ENCODE measurements at regions not wholly inside any gene's neighbourhood (a gene's known extent, or its start where the extent isn't known, plus 50 kb on each side); places are given as distances from the start of the nearest gene placed in this dataset.
"Not testable (repeated sequence)": the region's sequence is repeated elsewhere in the genome, so short reads cannot be mapped to it uniquely, and the experiment has no call there.

DNA sequence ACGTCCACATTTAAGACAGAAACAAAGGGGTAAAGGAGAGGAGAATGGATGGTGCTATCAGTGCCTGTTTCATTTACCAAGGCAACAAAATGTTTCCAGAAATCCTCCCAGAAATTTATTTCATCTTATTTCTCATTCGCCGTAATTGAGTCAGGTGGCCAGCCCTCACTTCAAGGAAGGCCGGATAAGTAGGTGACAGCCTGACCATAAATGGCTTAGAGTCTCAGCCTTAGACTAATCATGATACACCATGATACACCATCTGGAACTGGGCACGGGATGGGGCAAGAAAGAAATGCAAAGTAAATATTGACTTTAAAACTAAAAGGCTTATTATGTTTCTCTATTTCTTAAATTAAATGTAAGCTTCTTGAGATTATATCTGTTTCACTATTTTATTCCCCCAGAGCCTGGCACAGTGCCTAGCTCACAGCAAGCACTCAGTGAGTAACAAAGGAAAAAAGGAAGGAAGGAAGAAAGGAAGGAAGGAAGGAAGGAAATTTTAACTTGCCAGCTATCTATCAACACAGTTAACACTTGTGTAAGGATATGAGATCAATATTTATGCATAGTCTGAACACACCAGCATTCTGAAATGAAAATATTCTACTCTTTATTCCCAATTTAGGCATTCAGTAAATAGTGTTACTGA lies 106.1 kb upstream of the FSCB start:
- no peak for DNase-seq (ENCODE audit: low spot score)

DNA sequence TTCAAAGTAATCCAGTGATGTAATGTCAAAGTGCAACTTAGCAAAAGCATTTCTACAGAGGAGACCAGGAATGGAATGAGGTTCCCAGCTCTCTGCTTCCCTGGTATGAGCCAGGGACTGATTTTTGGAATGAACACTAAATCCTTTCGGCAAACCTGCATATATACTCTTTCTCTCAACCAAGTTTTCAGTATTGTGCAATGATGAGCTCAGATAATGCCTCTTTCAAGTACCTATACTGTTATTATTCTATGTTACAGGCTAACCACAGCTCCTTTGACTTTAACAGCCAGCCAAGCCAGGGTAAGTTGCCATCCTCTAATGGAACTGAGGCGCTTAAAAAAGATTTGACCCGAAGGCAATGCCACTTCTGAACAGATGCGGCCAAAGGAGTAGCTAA lies 104.9 kb upstream of the FSCB start:
- DNase-seq (ENCODE audit: low spot score): no peak

GRCh38 chr14:44609876-44610510 lies 102.9 kb upstream of the FSCB start:
- DNase-seq (ENCODE audit: low spot score): no peak

GRCh38 chr14:44609201-44609600 lies 102.1 kb upstream of the FSCB start:
- DNase-seq (ENCODE audit: low spot score): no peak

GRCh38 chr14:44607701-44608100 lies 100.6 kb upstream of the FSCB start:
- no peak for DNase-seq (ENCODE audit: low spot score)

- no peak for DNase-seq (ENCODE audit: low spot score)
Measured at GRCh38 chr14:44606576-44606975, 99.5 kb upstream of the FSCB start.

- DNase-seq (ENCODE audit: low spot score): not testable (repeated sequence)
Measured at GRCh38 chr14:44601266-44601665, 94.2 kb upstream of the FSCB start.

- no peak for DNase-seq (ENCODE audit: low spot score)
Measured at GRCh38 chr14:44589180-44589579, 82.1 kb upstream of the FSCB start.

GRCh38 chr14:44586910-44587309 lies 79.8 kb upstream of the FSCB start:
- DNase-seq (ENCODE audit: low spot score): no peak

DNA sequence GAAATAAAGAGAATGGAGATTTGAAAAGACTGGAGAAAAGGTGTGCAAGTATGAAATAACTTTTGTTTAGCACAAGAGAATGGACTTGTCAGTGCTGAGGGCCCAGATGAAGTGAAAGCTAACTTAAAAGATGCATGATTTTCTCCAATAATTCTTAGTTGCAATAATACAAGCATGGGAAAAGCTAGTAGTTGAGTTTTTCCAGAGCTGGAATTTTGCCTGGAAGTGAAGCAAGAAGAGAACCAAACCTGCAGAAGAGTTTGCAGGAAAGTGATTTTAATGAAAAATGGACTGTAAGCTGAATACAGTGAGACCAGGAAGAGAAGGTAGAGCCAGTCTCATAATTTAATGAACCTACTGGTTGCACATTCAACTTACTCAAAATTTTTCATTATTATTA lies 69.3 kb upstream of the FSCB start:
- DNase-seq (ENCODE audit: low spot score): no peak

GRCh38 chr14:44567997-44568396 lies 60.9 kb upstream of the FSCB start:
- DNase-seq (ENCODE audit: low spot score): no peak

GRCh38 chr14:44565968-44566367 lies 58.9 kb upstream of the FSCB start:
- DNase-seq (ENCODE audit: low spot score): no peak

GRCh38 chr14:44564908-44565307 lies 57.8 kb upstream of the FSCB start:
- no peak for DNase-seq (ENCODE audit: low spot score)
